ENCODE measurements at regions not wholly inside any gene's neighbourhood (a gene's known extent, or its start where the extent isn't known, plus 50 kb on each side); places are given as distances from the start of the nearest gene placed in this dataset.

DNA sequence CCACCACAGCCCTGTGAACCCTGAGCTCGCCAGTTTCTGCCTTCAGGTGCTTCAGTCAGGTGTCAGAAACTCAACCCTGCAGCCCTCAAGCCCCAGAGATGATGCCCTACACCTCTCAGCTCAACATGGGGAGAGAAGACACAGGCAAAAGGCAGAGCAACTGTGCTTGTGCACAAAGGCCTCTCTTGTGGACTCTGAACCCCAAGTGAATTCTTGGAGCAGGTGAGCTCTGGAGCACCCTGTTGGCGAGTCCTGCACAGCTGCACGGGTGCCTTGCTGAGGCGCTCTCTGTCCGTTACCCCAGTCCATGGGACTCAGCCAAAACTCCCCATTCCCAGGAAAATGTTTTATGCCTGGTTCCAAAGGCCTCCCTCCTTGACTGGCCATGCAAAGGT is 197.0 kb downstream of the KLF13 start:
- Histone ChIP-seq H3K36me3 (ENCODE audit: control insufficient read depth, insufficient read depth, low read length) (no peaks in the 10 kb centered on the region), H3K27me3 (replicated peaks; ENCODE audit: control insufficient read depth, insufficient read depth, low read length) (no peaks in the 10 kb centered on the region; the same call in 1 of the 2 replicates), H3K4me3 (replicated peaks; ENCODE audit: low read depth, low read length) (no peak overlapping the region)
- TF ChIP-seq, protein P1, sequence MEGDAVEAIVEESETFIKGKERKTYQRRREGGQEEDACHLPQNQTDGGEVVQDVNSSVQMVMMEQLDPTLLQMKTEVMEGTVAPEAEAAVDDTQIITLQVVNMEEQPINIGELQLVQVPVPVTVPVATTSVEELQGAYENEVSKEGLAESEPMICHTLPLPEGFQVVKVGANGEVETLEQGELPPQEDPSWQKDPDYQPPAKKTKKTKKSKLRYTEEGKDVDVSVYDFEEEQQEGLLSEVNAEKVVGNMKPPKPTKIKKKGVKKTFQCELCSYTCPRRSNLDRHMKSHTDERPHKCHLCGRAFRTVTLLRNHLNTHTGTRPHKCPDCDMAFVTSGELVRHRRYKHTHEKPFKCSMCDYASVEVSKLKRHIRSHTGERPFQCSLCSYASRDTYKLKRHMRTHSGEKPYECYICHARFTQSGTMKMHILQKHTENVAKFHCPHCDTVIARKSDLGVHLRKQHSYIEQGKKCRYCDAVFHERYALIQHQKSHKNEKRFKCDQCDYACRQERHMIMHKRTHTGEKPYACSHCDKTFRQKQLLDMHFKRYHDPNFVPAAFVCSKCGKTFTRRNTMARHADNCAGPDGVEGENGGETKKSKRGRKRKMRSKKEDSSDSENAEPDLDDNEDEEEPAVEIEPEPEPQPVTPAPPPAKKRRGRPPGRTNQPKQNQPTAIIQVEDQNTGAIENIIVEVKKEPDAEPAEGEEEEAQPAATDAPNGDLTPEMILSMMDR (IDR thresholded peaks at IDR 0.05; ENCODE audit: insufficient read depth, low read length, poor library complexity, severe bottlenecking), result no peak
- DNase-seq (ENCODE audit: extremely low read depth, insufficient read length), result no peak

DNA sequence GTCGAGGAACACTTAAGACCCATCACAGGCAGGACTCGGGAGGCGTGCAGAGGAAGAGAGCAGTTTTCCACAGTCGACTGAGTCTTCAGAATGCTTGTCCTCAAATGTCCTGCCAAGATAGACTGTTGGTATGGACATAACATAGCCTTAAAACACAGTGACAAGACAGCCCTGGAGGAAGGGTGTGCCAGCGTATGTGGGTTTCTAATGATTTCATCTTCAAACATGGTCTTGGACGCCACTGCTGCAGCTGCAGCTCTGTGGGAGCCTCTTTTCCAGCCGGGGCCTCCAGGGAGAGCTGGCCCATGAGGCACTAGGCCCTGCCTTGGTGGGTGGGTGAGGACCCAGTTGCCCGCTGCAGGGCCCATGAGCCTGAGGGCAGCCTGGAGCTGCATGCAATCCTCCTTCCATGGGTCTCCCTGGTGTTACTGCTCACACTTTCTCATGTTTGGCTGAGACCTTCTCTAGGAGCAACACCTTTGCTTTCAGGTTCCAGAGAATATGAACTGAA is 198.6 kb downstream of the KLF13 start:
- no peak for DNase-seq (ENCODE audit: extremely low read depth, insufficient read length)
- Histone ChIP-seq H3K36me3 (ENCODE audit: control insufficient read depth, insufficient read depth, low read length) (no peaks in the 10 kb centered on the region), H3K4me3 (replicated peaks; ENCODE audit: low read depth, low read length) (no peak overlapping the region), H3K27me3 (replicated peaks; ENCODE audit: control insufficient read depth, insufficient read depth, low read length) (no peaks in the 10 kb centered on the region; the same call in 1 of the 2 replicates)
- TF ChIP-seq, protein P1 (IDR thresholded peaks at IDR 0.05; ENCODE audit: insufficient read depth, low read length, poor library complexity, severe bottlenecking), result no peak

DNA sequence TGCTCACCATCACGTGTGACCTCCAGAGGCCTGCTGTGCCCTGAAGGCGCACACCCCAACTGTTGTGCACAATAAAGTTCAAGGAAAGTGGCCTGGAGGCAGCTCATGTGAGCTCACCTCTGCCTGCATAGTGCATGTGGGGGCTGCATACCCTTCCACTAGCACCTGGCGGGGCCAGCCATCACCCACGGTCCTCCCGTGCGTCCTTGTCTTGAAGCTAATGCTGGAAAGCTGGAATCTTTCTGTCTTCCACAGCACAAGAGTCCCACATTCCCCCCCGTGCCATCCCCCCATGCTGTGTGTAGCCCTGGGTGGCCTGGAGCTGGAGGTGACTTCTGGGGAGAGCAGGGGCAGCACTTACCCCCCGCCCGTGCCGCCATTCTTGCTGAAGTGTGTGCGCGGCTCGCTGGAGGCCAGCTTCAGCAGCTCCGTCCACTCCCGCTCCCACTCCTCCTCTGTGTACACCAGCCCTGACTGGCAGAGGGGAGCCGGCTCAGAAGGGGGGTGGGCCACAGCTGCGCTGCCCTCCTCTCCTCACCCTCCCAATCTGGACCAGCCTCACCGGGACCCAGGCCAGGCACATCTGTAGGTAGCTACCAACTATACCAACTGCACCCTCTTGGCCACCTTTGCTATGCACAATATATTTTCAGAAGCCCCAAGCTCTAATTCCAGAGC is 199.5 kb downstream of the KLF13 start:
- H3K4me3 ChIP-seq (replicated peaks; ENCODE audit: low read depth, low read length), result no peak overlapping the region
- no peaks in the 10 kb centered on the region; the same call in 1 of the 2 replicates for H3K27me3 ChIP-seq (replicated peaks; ENCODE audit: control insufficient read depth, insufficient read depth, low read length)
- no peaks in the 10 kb centered on the region for H3K36me3 ChIP-seq (ENCODE audit: control insufficient read depth, insufficient read depth, low read length)
- DNase-seq (ENCODE audit: extremely low read depth, insufficient read length), result no peak
- TF ChIP-seq, protein P1 (IDR thresholded peaks at IDR 0.05; ENCODE audit: insufficient read depth, low read length, poor library complexity, severe bottlenecking), result no peak

DNA sequence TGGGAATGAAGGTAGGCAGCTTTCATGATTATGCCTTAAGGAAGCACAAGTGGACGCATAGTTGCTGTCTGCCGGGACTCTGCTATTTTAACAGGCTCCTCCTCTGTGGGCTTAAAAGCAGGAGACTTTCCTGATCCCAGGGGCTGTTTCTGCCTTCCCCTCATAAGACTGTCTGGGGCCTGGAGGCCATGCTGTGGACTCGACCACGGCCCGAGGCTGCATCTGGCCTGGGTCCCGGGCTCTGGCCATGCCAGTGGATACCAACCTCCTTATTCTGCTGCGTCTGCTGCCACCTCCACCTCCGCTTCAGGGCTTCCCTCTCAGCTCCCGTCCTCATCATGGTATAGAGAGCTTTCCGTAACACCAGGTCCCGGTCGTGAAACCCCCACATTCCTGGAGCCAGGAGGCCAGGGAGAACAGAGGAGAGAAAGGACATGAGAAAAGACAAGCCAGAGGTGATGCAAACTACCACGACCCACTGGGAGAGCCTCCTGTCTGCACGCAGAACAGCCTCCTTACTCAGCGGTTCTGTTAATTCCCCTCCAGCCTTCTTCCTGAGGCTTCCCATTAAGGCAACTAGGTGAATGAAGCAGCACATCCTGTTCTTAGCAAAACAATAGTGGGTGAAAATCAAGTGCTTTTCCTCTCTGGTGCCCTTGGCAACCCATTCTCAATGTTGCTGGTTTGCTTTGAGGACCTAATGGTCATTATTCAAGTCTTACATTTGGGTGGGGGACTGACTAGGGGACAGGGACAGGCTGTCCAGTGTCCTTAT is 200.5 kb downstream of the KLF13 start:
- no peak for DNase-seq (ENCODE audit: extremely low read depth, insufficient read length)
- Histone ChIP-seq H3K4me3 (replicated peaks; ENCODE audit: low read depth, low read length) (no peak overlapping the region), H3K27me3 (replicated peaks; ENCODE audit: control insufficient read depth, insufficient read depth, low read length) (no peaks in the 10 kb centered on the region; the same call in 1 of the 2 replicates), H3K36me3 (ENCODE audit: control insufficient read depth, insufficient read depth, low read length) (no peaks in the 10 kb centered on the region)
- TF ChIP-seq, protein P1 (IDR thresholded peaks at IDR 0.05; ENCODE audit: insufficient read depth, low read length, poor library complexity, severe bottlenecking), result no peak

DNA sequence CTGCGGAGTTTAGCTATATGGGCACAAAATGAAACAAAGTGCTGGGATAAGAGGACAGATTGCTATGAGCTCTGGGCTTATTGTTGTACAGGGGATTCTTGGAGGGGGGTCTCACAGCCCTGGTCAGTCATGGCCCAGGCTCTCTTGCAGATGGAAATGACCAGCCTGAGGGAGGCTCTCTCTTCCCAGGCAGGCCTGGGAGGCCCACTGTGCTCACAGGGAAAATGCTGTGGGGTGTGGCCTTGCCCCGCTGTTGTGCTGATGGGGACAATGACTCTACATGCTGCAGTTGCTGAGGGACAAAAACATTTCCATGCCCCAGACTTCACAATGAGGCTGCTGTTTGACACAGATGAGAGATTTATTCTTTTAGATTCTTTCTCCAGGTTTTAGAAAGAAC is 202.2 kb downstream of the KLF13 start:
- Histone ChIP-seq H3K4me3 (replicated peaks; ENCODE audit: low read depth, low read length) (no peak overlapping the region), H3K36me3 (ENCODE audit: control insufficient read depth, insufficient read depth, low read length) (no peaks in the 10 kb centered on the region), H3K27me3 (replicated peaks; ENCODE audit: control insufficient read depth, insufficient read depth, low read length) (no peaks in the 10 kb centered on the region; the same call in 1 of the 2 replicates)
- TF ChIP-seq, protein P1 (IDR thresholded peaks at IDR 0.05; ENCODE audit: insufficient read depth, low read length, poor library complexity, severe bottlenecking), result no peak
- no peak for DNase-seq (ENCODE audit: extremely low read depth, insufficient read length)
